Kidney epithelial cell (primary cell): ENCODE measurements at regions not wholly inside any gene's neighbourhood (a gene's known extent, or its start where the extent isn't known, plus 50 kb on each side); places are given as distances from the start of the nearest gene placed in this dataset.
"Not testable (repeated sequence)": the region's sequence is repeated elsewhere in the genome, so short reads cannot be mapped to it uniquely, and the experiment has no call there.

ENCODE experiments used
- DNase-seq: peaks from one replicate; pipeline ENCODE4 v3.0.0-alpha.2; 2010; ENCODE audit warnings: low read depth
- H3K27me3 ChIP-seq: 2 replicates; pipeline ENCODE4 v1.6.0; 2011; ENCODE audit warnings: low read length; ENCODE audit not compliant: control insufficient read depth, insufficient read depth
- H3K36me3 ChIP-seq: 2 replicates; pipeline ENCODE4 v1.5.1; 2011; ENCODE audit warnings: low read length; ENCODE audit not compliant: control insufficient read depth, insufficient read depth
- H3K4me3 ChIP-seq: 2 replicates; pipeline ENCODE4 v1.5.1; 2011; ENCODE audit warnings: low read depth, mild to moderate bottlenecking, control low read depth, low read length
- TF ChIP-seq, protein P1 (sequence below): IDR thresholded peaks from 2 replicates; pipeline ENCODE4 v1.5.1; 2011; ENCODE audit warnings: mild to moderate bottlenecking, moderate library complexity, low read length, control low read depth, inconsistent platforms; ENCODE audit not compliant: insufficient read depth, poor library complexity, severe bottlenecking

DNA sequence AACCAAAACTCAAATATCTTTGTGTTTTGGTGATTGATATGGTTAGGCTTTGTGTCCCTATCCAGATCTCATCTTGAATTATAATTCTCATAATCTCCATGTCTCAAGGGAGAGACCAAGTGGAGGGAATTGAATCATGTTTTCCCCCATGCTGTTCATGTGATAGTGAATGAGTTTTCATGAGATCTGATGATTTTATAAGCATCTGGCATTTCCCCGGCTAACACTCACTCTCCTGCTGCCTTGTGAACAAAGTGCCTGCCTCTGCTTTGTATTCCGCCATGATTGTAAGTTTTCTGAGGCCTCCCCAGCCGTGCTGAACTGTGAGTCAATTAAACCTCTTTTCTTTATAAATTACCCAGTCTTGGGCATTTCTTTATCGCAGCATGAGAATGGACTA is 419.5 kb downstream of the SH2D4B start:
- no peak for DNase-seq
- Histone ChIP-seq H3K36me3 (no peaks in the 10 kb centered on the region), H3K4me3 (no peak overlapping the region), H3K27me3 (no peaks in the 10 kb centered on the region)
- TF ChIP-seq, protein P1, sequence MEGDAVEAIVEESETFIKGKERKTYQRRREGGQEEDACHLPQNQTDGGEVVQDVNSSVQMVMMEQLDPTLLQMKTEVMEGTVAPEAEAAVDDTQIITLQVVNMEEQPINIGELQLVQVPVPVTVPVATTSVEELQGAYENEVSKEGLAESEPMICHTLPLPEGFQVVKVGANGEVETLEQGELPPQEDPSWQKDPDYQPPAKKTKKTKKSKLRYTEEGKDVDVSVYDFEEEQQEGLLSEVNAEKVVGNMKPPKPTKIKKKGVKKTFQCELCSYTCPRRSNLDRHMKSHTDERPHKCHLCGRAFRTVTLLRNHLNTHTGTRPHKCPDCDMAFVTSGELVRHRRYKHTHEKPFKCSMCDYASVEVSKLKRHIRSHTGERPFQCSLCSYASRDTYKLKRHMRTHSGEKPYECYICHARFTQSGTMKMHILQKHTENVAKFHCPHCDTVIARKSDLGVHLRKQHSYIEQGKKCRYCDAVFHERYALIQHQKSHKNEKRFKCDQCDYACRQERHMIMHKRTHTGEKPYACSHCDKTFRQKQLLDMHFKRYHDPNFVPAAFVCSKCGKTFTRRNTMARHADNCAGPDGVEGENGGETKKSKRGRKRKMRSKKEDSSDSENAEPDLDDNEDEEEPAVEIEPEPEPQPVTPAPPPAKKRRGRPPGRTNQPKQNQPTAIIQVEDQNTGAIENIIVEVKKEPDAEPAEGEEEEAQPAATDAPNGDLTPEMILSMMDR = no peak

DNA sequence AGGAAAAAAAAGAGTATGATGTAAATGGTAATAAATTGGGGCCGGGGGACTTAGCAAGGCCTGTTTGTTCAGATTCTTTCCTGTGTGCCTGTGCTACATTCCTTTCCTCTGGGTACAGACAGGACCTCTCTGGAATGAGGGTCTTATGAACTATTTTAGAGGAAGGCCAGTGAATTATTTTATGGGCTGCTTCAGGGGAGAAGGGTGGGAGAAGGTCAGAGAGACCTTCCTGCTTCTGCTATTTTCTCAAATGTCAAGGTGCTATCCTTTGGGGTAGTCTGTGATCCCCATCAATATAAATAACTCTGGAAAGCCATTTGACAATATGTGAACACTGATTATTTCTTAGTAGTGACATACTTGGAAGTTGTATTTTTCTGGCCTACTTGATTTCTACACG is 426.5 kb downstream of the SH2D4B start:
- H3K4me3 ChIP-seq = no peak overlapping the region
- H3K36me3 ChIP-seq = no peaks in the 10 kb centered on the region
- no peak for DNase-seq
- TF ChIP-seq, protein P1 = no peak
- H3K27me3 ChIP-seq = no peaks in the 10 kb centered on the region

GRCh38 chr10:80964955-80965614 is 427.4 kb downstream of the SH2D4B start:
- DNase-seq = no peak
- H3K36me3 ChIP-seq = no peaks in the 10 kb centered on the region
- H3K27me3 ChIP-seq = no peaks in the 10 kb centered on the region
- TF ChIP-seq, protein P1 = no peak
- no peak overlapping the region for H3K4me3 ChIP-seq

GRCh38 chr10:80966326-80966986 is 428.8 kb downstream of the SH2D4B start:
- Histone ChIP-seq H3K36me3 (no peaks in the 10 kb centered on the region), H3K4me3 (no peak overlapping the region), H3K27me3 (no peaks in the 10 kb centered on the region)
- no peak for DNase-seq
- TF ChIP-seq, protein P1 = no peak

DNA sequence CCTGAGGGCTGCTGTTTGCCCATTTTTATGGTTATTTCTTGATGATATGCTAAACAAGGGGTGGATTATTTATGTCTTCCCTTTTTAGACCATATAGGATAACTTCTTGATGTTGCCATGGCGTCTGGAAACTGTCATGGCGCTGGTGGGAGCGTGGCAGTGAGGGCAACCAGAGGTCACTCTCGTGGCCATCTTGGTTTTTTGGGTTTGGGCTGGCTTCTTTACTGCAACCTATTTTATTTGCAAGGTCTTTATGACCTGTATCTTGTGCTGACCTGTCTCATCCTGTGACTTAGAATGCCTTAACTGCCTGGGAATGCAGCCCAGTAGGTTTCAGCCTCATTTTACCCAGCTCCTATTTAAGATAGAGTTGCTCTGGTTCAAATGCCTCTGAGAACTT is 429.7 kb downstream of the SH2D4B start:
- H3K4me3 ChIP-seq, H3K27me3 ChIP-seq, DNase-seq, H3K36me3 ChIP-seq: not testable (repeated sequence)

GRCh38 chr10:80968903-80969302 is 431.2 kb downstream of the SH2D4B start:
- TF ChIP-seq, protein P1 = no peak
- H3K4me3 ChIP-seq = no peak overlapping the region
- no peak for DNase-seq
- no peaks in the 10 kb centered on the region for H3K36me3 ChIP-seq
- H3K27me3 ChIP-seq = no peaks in the 10 kb centered on the region
